PC-3 (cell line): ENCODE measurements at regions not wholly inside any gene's neighbourhood (a gene's known extent, or its start where the extent isn't known, plus 50 kb on each side); places are given as distances from the start of the nearest gene placed in this dataset.

ENCODE experiments used
- CTCF ChIP-seq: fragments of 300-600 bp; sonication (generic); conservative IDR thresholded peaks from 2 replicates; pipeline ENCODE4 v1.5.1; 2017; ENCODE audit warnings: antibody characterized with exemption, low read depth, mild to moderate bottlenecking, low read length
- EZH2 ChIP-seq: fragments of 300-600 bp; sonication (generic); IDR thresholded peaks from one replicate; pipeline ENCODE4 v1.6.1; 2017; ENCODE audit warnings: antibody characterized with exemption, mild to moderate bottlenecking, low read length; ENCODE audit not compliant: unreplicated experiment
- EZH2phosphoT487 ChIP-seq: fragments of 300-600 bp; sonication (generic); IDR thresholded peaks from 2 replicates; pipeline ENCODE4 v1.6.1; 2018; ENCODE audit warnings: mild to moderate bottlenecking, antibody characterized with exemption, low read length, borderline replicate concordance

DNA sequence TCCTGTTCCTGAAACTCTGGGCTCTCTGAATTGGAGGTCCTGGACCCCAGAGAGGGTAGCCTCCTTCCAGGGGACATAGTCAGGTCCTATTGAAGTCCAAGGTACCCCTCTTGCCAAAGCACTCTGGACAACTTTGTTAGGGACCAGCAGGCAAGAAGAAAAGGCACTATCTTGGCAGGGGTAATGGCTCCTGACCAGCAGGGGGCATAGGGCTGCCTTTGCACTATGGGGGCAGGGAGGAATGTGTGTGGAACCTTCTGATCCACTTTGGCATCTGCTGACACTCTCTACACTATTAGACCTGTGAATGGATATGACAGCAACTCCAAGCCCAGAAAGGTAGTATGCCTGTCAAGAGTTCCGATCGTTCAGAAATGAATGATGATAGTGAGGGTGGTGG, 179.0 kb upstream of the CD180 start:
- peak; percentile 44 for TF ChIP-seq CTCF
- TF ChIP-seq EZH2 = no peak
- no peak for TF ChIP-seq EZH2phosphoT487
